Hematopoietic multipotent progenitor cell treated with erythropoietin and hydrocortisone succinate and interleukin-3 and kit ligand, for 17 days (in vitro differentiated cells): ENCODE measurements at regions not wholly inside any gene's neighbourhood (a gene's known extent, or its start where the extent isn't known, plus 50 kb on each side); places are given as distances from the start of the nearest gene placed in this dataset.

Experiments
- DNase-seq: peaks from one replicate; pipeline ENCODE4 v3.0.0-alpha.2; 2015; ENCODE audit warnings: low spot score

- DNase-seq = no peak
Observed at GRCh38 chr1:29836651-29837646, 600.6 kb downstream of the PTPRU start.

GRCh38 chr1:29835874-29836273 lies 599.6 kb downstream of the PTPRU start:
- DNase-seq = no peak

- DNase-seq = no peak
Observed at GRCh38 chr1:29835406-29835805, 599.1 kb downstream of the PTPRU start.

DNA sequence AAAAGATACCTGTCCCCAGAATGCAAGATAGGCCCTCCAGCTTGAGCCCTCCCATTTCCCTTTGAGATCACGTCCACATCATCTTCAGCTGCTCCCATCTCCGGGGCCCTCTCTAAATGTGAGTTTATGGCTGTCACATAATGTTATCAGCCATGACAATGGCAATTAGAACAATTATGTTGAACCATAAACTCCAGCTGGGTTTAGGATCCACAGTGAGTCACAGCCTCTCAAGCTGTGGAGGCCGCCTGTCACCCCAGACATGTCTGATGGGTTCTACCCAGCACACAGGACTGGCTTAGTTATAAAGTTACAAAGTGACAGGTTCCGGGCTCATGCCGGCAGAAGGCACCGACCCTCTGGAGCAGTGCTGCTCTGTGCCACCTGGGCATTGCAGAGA lies 597.3 kb downstream of the PTPRU start:
- DNase-seq = no peak

DNA sequence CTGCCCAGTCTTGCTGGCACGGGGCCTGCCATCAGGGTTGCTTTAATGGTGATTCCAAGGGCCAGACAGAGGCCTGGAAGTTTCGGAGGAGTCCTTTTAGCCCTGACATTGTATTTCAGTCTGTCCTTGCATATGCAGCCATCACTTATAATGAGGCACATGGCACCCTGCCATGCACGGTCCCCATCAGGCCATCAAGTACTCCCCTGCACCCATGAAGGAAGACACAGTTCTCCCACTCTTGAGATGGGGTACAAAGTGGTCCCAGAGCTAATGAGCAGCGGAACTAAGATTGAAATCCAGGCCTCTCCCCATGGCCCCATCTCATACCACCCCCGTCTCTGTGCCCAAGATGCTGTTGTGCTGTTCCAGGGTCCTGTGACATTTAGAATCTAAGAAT lies 596.6 kb downstream of the PTPRU start:
- DNase-seq = no peak

DNA sequence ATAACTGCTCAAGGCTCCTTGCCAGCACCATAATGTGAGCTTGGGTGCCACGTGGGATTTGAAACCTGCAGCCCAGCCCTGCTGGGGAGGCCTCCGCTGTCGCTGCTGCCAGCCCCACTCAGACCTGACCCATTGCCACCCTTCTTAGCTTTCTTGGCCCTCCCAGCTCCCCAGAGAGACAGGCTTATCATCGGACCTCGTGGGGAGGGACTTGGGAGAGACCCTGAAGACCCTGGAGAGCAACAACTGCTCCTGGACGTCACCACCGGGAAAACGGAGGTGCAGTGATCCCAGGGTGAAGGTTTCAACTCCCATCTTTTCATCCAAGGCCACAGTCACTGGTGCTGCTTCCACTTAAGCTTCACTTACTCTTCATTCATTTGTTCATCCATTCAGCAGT lies 596.1 kb downstream of the PTPRU start:
- DNase-seq = no peak

DNA sequence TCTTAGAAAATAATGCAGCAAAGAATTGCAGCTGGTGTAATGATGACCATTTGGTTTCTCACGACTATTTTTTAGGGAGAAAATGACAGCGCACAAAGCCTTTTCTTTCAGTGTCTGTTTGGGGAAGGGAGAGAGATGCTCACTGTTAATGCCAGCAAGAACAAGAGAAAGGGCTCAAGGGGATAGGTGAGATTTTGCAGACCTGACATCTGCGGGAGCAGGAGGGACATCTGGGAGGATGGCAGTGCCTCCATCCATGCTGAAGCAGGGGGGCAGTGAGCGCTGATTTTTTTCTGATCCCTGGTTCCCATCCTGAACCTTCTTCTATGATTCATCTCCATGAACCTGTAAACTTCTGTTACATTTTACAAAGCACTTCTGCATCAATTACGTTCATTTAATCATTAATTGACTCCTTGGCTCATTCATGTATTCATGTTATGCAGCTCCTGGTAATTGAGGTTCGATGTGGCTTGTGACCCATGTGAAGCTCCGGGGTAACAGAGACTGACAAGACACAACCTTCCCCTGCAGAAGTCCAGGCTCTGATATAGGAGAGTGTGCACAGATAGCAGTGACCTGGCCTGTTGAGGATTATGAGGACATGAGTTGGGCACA lies 595.3 kb downstream of the PTPRU start:
- DNase-seq = no peak

- DNase-seq = no peak
Observed at GRCh38 chr1:29830916-29831315, 594.6 kb downstream of the PTPRU start.

DNA sequence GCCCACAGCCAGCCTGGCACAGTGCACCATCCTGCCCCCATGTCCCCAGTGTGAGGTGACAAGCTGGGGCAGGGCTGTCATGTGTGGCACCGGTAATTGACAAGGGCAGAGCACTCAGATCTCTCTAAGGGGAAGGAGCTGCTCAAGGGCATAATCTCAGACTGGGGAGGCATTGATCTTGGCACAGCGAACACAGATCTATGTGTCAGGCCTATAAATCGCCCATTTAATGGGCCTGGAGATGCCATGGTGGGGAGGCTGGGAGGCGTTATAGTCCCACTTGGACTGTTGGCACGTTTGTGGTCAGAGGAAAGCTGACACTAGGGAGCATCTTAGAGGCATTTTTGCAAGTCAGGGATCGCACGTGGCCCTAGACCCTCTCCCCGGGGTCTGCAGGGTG lies 594.1 kb downstream of the PTPRU start:
- DNase-seq = no peak

DNA sequence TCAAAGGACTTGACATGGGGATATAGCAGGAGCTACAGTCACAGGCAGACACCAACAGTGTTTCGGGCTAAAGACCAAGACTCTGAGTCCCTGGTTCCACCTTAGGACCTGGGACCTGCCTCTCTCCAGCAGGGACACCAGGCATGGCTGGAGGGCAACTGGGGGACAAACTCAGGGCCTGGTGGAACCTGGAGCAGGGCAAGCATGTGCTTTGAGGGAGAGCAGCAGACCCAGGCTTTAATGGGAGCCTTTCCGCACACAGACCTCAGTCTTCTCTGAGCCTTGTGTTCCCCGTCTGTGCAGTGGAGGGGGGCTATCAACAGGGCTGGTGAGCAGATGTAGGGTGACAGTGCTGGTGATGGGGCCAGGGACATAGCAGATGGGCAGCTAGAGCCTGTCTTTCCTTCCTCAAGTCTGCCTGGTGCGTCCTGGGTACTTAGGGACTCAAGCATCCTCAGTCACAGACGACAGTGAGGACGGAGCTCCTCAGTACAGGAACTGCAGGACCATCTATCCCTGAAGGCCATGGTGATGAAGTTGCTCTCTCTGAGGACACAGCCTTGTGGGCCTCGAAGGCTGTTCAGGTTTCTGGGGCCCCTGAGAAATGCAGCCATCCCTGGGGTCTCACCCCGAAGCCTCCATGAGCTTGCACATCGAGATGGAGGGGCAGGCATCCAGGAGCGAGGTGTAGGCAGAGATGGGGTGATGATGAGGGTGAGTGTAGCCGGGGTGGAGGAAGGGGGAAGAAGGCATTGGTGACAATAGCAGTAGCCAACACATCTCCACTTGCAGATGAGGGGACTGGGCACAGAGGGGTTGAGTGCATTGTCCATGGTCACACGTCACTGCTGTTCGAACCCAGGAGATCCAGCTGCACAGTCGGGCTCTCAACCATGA lies 593.4 kb downstream of the PTPRU start:
- DNase-seq = no peak

DNA sequence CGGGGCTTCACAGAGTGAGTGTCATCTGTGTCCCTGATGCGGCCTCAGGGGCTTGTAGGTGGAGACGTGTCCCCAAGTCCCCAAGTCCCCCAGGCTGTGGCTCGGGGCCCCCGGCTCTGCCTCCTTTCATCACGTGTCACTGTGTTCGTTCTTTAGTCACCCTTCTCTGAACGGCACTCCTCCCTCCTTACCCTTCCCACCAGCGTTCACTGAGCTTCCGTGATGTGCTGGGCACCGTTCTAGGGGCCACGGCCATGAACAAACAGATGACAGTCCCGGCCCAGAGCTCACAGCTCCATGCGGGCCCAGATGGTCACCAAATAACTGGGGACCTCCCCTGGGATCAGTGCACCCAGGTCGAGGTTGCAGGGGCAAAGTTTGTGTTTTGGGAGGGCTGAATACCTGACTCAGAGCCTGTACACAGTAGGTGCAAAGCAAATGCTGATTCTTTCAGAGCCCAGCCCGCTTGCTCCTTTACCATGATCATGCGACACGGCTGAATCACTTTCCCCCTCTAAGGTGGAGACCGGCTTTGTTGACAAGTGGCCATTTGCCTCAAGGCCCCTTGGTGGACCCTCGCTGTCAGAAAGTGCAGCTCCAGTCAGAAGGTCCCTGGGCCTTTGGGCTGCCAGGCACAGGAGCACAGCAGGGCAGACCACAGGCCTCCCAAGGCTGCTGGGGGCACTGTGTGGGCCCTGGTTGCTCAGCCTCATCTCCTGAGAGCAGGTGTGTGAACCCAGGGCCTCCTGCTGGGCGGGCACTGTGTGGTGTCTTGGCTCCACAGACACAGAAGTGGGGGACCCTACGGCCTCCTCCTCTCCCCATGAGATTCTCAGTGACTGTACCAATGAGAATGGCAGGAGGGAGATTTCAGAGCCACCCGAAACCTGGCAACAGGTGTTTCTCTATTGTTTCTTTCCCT lies 592.5 kb downstream of the PTPRU start:
- no peak for DNase-seq

- DNase-seq = no peak
Observed at GRCh38 chr1:29827801-29828525, 591.6 kb downstream of the PTPRU start.

- DNase-seq = no peak
Observed at GRCh38 chr1:29827237-29827750, 591.0 kb downstream of the PTPRU start.

DNA sequence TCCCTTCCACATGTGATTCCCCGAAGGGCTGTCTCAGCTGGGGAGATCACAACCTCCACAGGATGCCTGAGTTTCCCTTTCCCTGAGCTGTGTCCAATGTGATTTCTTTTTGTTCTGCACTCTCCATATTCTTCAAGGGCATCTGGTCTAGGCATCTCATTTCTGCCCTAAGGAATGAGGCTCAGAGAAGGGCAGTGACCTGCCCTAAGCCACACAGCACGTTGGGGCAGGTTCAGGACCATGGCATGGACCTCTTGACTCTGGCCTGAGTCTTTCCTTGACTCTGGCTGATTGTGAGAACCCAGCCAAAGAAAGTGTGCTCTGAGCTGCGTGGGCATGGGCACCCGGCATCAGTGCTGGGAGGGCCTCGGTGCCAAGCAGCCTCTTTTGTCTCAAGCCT lies 590.3 kb downstream of the PTPRU start:
- no peak for DNase-seq

GRCh38 chr1:29825941-29826415 lies 589.7 kb downstream of the PTPRU start:
- no peak for DNase-seq

- DNase-seq = no peak
Observed at GRCh38 chr1:29825274-29825940, 589.1 kb downstream of the PTPRU start.

GRCh38 chr1:29824511-29825273 lies 588.4 kb downstream of the PTPRU start:
- DNase-seq = no peak

DNA sequence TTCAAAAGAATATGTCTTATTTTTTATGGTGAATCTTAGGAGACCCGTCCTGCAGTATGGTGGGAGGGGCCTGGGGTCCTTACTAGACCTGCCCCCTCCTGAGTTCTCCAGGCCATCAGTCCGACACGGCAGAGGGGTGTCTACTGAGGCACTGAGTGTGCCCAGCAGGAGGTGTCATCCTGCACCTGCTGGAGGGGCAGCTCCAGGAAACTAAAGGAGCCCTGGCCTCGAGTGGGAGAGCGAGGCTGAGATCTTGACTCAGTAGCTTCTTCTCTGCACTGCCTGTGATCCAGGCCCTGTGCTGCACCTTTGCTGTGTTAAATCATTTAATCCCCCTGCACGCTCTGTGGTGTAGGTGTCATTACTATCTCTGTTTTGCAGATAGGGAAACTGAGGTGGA lies 587.7 kb downstream of the PTPRU start:
- no peak for DNase-seq

GRCh38 chr1:29823561-29823960 lies 587.2 kb downstream of the PTPRU start:
- DNase-seq = no peak
